PC-9 (cell line): ENCODE measurements at regions not wholly inside any gene's neighbourhood (a gene's known extent, or its start where the extent isn't known, plus 50 kb on each side); places are given as distances from the start of the nearest gene placed in this dataset.
A peak's percentile ranks its signal among the peaks of the same experiment; 100 is the strongest.
"Not testable (repeated sequence)": the region's sequence is repeated elsewhere in the genome, so short reads cannot be mapped to it uniquely, and the experiment has no call there.

Source experiments
- BruUV-seq: library from RNA; stranded (reverse); fragments of 400-500 nt; replicated peaks from 2 replicates; lab custom pipeline; 2021; lab: Mats Ljungman, UMichigan
- CTCF ChIA-PET: fragments of 300-600 bp; sonication (Branson Sonifier 250); formaldehyde crosslinking; loops from one replicate; lab custom pipeline; 2022; ENCODE audit warnings: antibody characterized with exemption; lab: Charles Lee
- POLR2A ChIA-PET: fragments of 300-600 bp; sonication (Branson Sonifier 250); formaldehyde crosslinking; loops from one replicate; lab custom pipeline; 2022; ENCODE audit warnings: antibody characterized with exemption; ENCODE audit not compliant: unreplicated experiment; lab: Charles Lee
- DNase-seq, 2 experiments: peaks; one replicate each; pipeline versions ENCODE4 v3.0.0 to v3.0.0-alpha.2; 2015 to 2022; ENCODE audit warnings: mixed read lengths in 1 of 2
- H2AFZ ChIP-seq: fragments of 200-600 bp; sonication (generic); 2 replicates; pipeline ENCODE4 v1.8.1; 2017; ENCODE audit warnings: antibody characterized with exemption
- H3F3A ChIP-seq: fragments of 200-600 bp; sonication (generic); 2 replicates; pipeline ENCODE4 v1.8.1; 2017; ENCODE audit warnings: antibody characterized with exemption, mild to moderate bottlenecking, low read depth; ENCODE audit not compliant: insufficient read depth
- H3K27ac ChIP-seq: fragments of 200-600 bp; sonication (generic); 2 replicates; pipeline ENCODE4 v1.6.1; 2016; ENCODE audit warnings: mixed run types
- H3K27me3 ChIP-seq: fragments of 200-600 bp; sonication (generic); 2 replicates; pipeline ENCODE4 v1.6.1; 2016; ENCODE audit warnings: low read depth, mixed run types; ENCODE audit not compliant: insufficient read depth
- H3K36me3 ChIP-seq: fragments of 200-600 bp; sonication (generic); 2 replicates; pipeline ENCODE4 v1.6.1; 2016; ENCODE audit warnings: low read depth, mixed run types
- H3K4me1 ChIP-seq: fragments of 200-600 bp; sonication (generic); replicated peaks from 2 replicates; pipeline ENCODE4 v1.6.1; 2016; ENCODE audit warnings: mixed run types; ENCODE audit not compliant: insufficient read depth
- H3K4me2 ChIP-seq: fragments of 200-600 bp; sonication (generic); 2 replicates; pipeline ENCODE4 v1.6.1; 2017; ENCODE audit warnings: mixed run types
- H3K4me3 ChIP-seq: fragments of 200-600 bp; sonication (generic); 2 replicates; pipeline ENCODE4 v1.6.1; 2016; ENCODE audit warnings: mixed run types
- H3K79me2 ChIP-seq: fragments of 200-600 bp; sonication (generic); 2 replicates; pipeline ENCODE4 v1.6.1; 2017; ENCODE audit warnings: low read depth, mixed run types
- H3K9me2 ChIP-seq: fragments of 200-600 bp; sonication (generic); 2 replicates; pipeline ENCODE4 v1.8.1; 2017; ENCODE audit warnings: mild to moderate bottlenecking; ENCODE audit not compliant: insufficient read depth
- H3K9me3 ChIP-seq: fragments of 200-600 bp; sonication (generic); 2 replicates; pipeline ENCODE4 v1.8.1; 2016; ENCODE audit warnings: low read depth; ENCODE audit not compliant: insufficient read depth
- H4K20me1 ChIP-seq: fragments of 200-600 bp; sonication (generic); 2 replicates; pipeline ENCODE4 v1.8.1; 2017; ENCODE audit not compliant: insufficient read depth
- CTCF ChIP-seq: fragments of 200-600 bp; sonication (generic); conservative IDR thresholded peaks from 2 replicates; pipeline ENCODE4 v1.6.1; 2017; ENCODE audit warnings: mixed run types, antibody characterized with exemption, mild to moderate bottlenecking, moderate library complexity
- EZH2 ChIP-seq: fragments of 200-600 bp; sonication (generic); IDR thresholded peaks from 2 replicates; pipeline ENCODE4 v1.8.0; 2017; ENCODE audit warnings: antibody characterized with exemption, low read depth
- intact Hi-C: fragments of 100-400 bp; cut with micrococcal nuclease; formaldehyde crosslinking; loops from one replicate; pipeline ENCODE4 v1.10.0; 2022; ENCODE audit not compliant: unreplicated experiment

GRCh38 chr6:144957236-144957937 is 672.3 kb downstream of the UTRN start:
- H3K9me3 ChIP-seq, result no peaks in the 10 kb centered on the region
- no peaks in the 10 kb centered on the region for H3K27me3 ChIP-seq
- no TSS peak for BruUV-seq
- no peak overlapping the region for H2AFZ ChIP-seq
- DNase-seq, result no peak
- peaks cover 21% of the 10 kb centered on the region for H3K4me1 ChIP-seq
- TF ChIP-seq EZH2, result no peak
- TF ChIP-seq CTCF, result no peak
- POLR2A ChIA-PET, result no interaction called here
- H3K27ac ChIP-seq, result no peak overlapping the region
- CTCF ChIA-PET, result no interaction called here
- H3K4me3 ChIP-seq, result no peak overlapping the region
- no peaks in the 10 kb centered on the region for H4K20me1 ChIP-seq
- H3K9me2 ChIP-seq, result no peaks in the 10 kb centered on the region
- H3K36me3 ChIP-seq, result no peaks in the 10 kb centered on the region
- H3F3A ChIP-seq, result peaks cover 15% of the 10 kb centered on the region
- no peak overlapping the region for H3K4me2 ChIP-seq
- H3K79me2 ChIP-seq, result no peaks in the 10 kb centered on the region
- intact Hi-C loops, result no loop called here

DNA sequence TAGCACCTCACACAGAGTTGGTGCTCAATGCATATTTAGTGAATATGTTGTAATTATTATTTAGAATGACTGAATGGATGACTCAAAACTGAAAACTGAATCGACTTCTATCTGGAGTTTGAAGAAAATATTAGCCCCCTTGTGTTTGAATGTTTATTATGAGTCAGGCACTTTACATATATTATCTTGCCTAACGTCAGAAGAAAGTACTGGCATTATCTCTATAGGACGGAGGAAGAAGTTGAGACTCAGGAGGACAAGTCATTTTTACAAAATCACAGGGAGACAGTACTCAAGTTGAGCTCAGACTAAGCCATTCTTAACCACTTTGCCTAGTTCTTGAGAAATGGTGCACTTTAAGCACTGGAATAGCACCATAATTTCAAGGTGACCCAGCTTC is 684.0 kb downstream of the UTRN start:
- Histone ChIP-seq H3K27me3 (no peaks in the 10 kb centered on the region), H4K20me1 (no peaks in the 10 kb centered on the region), H3K4me1 (no peaks in the 10 kb centered on the region), H3K27ac (no peak overlapping the region), H2AFZ (no peak overlapping the region), H3K4me2 (no peak overlapping the region), H3F3A (no peaks in the 10 kb centered on the region), H3K36me3 (no peaks in the 10 kb centered on the region), H3K79me2 (no peaks in the 10 kb centered on the region), H3K9me2 (no peaks in the 10 kb centered on the region), H3K4me3 (no peak overlapping the region), H3K9me3 (no peaks in the 10 kb centered on the region)
- ChIA-PET POLR2A (no interaction called here), CTCF (no interaction called here)
- DNase-seq, result no peak
- intact Hi-C loops, result no loop called here
- TF ChIP-seq EZH2 (no peak), CTCF (no peak)
- BruUV-seq, result no TSS peak

- Histone ChIP-seq H3K9me3 (no peaks in the 10 kb centered on the region), H3K27me3 (no peaks in the 10 kb centered on the region), H3K9me2 (no peaks in the 10 kb centered on the region), H3F3A (no peaks in the 10 kb centered on the region), H3K27ac (no peak overlapping the region), H3K4me2 (no peak overlapping the region), H3K4me1 (no peaks in the 10 kb centered on the region), H4K20me1 (no peaks in the 10 kb centered on the region), H3K36me3 (no peaks in the 10 kb centered on the region), H3K4me3 (no peak overlapping the region), H3K79me2 (no peaks in the 10 kb centered on the region), H2AFZ (no peak overlapping the region)
- TF ChIP-seq CTCF, result no peak
- no peak for TF ChIP-seq EZH2
- POLR2A ChIA-PET, result no interaction called here
- BruUV-seq, result no TSS peak
- CTCF ChIA-PET, result no interaction called here
- no peak for DNase-seq
- intact Hi-C loops, result no loop called here
Observed at GRCh38 chr6:144969602-144970272, 684.6 kb downstream of the UTRN start.

GRCh38 chr6:144977250-144977864 is 692.2 kb downstream of the UTRN start:
- H3K9me2 ChIP-seq, H3K79me2 ChIP-seq, H3K27me3 ChIP-seq, H3K27ac ChIP-seq, H3K9me3 ChIP-seq, H3F3A ChIP-seq, H4K20me1 ChIP-seq, BruUV-seq, intact Hi-C loops, H3K36me3 ChIP-seq: not testable (repeated sequence)
- DNase-seq, result peak; percentile 62 to 76
- peak overlapping the region; percentile 28; the same call in 1 of the 2 replicates for H3K4me3 ChIP-seq
- peak overlapping the region; percentile 69 for H3K4me2 ChIP-seq
- POLR2A ChIA-PET, result interaction anchor here (0.6 kb wide), 1 partner anchor 171 kb away, joined by 3 read pairs; no protein-coding TSS in a partner anchor
- H3K4me1 ChIP-seq, result peaks cover 14% of the 10 kb centered on the region
- CTCF ChIA-PET, result interaction anchor here (0.6 kb wide), 1 partner anchor 757 kb away, joined by 3 read pairs; no protein-coding TSS in a partner anchor
- peak overlapping the region; percentile 75 for H2AFZ ChIP-seq
